Body of pancreas (tissue), 4 donors: ENCODE measurements at regions not wholly inside any gene's neighbourhood (a gene's known extent, or its start where the extent isn't known, plus 50 kb on each side); places are given as distances from the start of the nearest gene placed in this dataset.

Experiments used
- ATAC-seq: fragments of 150-250 bp; one replicate; pipeline ENCODE4 v1.9.1; 2016
- DNase-seq, 4 donors: peaks; one replicate each; pipeline ENCODE4 v3.0.0-alpha.2; 2019
- H3K27ac ChIP-seq, 4 donors: fragments of 200-600 bp; sonication (generic); 1 replicate in 3 of 4; 2 replicates in 1 of 4; pipeline versions ENCODE4 v1.5.1 to v1.6.1; 2016 to 2019; ENCODE audit warnings: mild to moderate bottlenecking in 1 of 4, mixed read lengths in 1 of 4, moderate library complexity in 1 of 4
- H3K27me3 ChIP-seq, 2 donors: fragments of 200-600 bp; sonication (generic); one replicate each; pipeline ENCODE4 v1.6.0; 2016; ENCODE audit warnings: mild to moderate bottlenecking in 1 of 2
- H3K36me3 ChIP-seq, 2 donors: fragments of 200-600 bp; sonication (generic); replicated peaks in 1 of 2; 2 replicates each; pipeline ENCODE4 v1.5.1; 2016; ENCODE audit warnings: low read depth in 2 of 2; ENCODE audit not compliant: insufficient read depth in 1 of 2
- H3K4me1 ChIP-seq: fragments of 200-600 bp; sonication (generic); one replicate; pipeline ENCODE4 v1.6.0; 2016
- H3K4me3 ChIP-seq, 2 donors: fragments of 200-600 bp; sonication (generic); 1 replicate in 1 of 2; 2 replicates in 1 of 2; pipeline ENCODE4 v1.5.1; 2016 to 2019
- H3K9me3 ChIP-seq, 3 donors: fragments of 200-600 bp; sonication (generic); 1 replicate in 2 of 3; 2 replicates in 1 of 3; pipeline ENCODE4 v1.5.1; 2016
- POLR2A ChIP-seq, 3 donors: fragments of 450-650 bp; IDR thresholded peaks; one replicate each; pipeline ENCODE4 v1.6.1; 2016; ENCODE audit warnings: antibody characterized with exemption in 3 of 3, mild to moderate bottlenecking in 2 of 3
- WGBS, 2 donors: methylation state at CpG; one replicate each; pipeline ENCODE4 v1.1.5; 2017; 5-methylcytosine and 5-hydroxymethylcytosine counted together
- intact Hi-C: fragments of 100-400 bp; cut with DNase I; formaldehyde crosslinking; loops from one replicate; pipeline ENCODE4 v1.15.1; 2023
- TF ChIP-seq, protein P1 (sequence below), 7 experiments: fragments of 450-650 bp in 4 of 7; fragments of 200-600 bp in 3 of 7; sonication (generic) in 3 of 7; IDR thresholded peaks; one replicate each; pipeline ENCODE4 v1.5.1; 2016 to 2019; ENCODE audit warnings: antibody characterized with exemption in 7 of 7

DNA sequence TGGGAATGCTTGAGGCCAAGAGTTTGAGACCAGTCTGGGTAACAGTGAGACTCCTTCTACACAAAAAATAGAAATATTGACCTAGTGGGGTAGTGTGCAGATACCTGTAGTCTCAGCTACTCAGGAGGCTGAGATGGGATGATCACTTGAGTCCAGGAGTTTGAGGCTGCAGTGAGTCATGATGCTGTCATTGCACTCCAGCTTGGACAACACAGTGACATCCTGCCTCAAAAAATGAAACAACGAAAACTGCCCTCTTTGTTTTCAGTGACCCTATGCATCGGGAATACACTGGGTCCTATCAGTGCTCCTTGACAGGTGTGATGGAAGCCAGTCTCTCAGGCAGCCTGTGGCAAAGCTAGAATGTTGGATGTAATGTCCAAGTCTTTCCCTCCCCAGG is 311.5 kb upstream of the OR4E1 start:
- no peaks in the 10 kb centered on the region for H3K27me3 ChIP-seq
- WGBS, 2 donors: 15 to 23% methylated on average over 2 of the region's 2 CpGs
- ATAC-seq: no peak

DNA sequence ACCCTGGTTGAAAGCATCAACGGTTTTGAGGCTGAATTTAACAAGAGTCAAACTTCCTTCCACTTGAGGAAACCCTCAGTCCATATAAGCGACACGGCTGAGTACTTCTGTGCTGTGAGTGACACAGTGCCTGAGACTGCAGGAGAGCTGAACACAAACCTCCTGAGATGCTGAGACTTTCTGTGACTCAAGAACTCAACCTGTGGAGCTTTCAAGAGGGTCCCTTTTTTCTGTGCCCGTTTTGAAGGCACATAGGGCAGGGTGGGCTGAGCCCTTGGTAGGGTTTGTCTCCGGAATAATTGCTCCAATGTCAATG is 305.3 kb upstream of the OR4E1 start:
- no peaks in the 10 kb centered on the region for H3K4me1 ChIP-seq
- TF ChIP-seq, protein P1, sequence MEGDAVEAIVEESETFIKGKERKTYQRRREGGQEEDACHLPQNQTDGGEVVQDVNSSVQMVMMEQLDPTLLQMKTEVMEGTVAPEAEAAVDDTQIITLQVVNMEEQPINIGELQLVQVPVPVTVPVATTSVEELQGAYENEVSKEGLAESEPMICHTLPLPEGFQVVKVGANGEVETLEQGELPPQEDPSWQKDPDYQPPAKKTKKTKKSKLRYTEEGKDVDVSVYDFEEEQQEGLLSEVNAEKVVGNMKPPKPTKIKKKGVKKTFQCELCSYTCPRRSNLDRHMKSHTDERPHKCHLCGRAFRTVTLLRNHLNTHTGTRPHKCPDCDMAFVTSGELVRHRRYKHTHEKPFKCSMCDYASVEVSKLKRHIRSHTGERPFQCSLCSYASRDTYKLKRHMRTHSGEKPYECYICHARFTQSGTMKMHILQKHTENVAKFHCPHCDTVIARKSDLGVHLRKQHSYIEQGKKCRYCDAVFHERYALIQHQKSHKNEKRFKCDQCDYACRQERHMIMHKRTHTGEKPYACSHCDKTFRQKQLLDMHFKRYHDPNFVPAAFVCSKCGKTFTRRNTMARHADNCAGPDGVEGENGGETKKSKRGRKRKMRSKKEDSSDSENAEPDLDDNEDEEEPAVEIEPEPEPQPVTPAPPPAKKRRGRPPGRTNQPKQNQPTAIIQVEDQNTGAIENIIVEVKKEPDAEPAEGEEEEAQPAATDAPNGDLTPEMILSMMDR (IDR thresholded peaks at IDR 0.05): no peak
- no peak for TF ChIP-seq POLR2A (IDR thresholded peaks at IDR 0.05)
- H3K9me3 ChIP-seq: no peaks in the 10 kb centered on the region
- ATAC-seq: no peak
- 40 to 65% methylated on average over 5 of the region's 5 CpGs for WGBS, 2 donors
- no peaks in the 10 kb centered on the region for H3K36me3 ChIP-seq
- H3K27me3 ChIP-seq: no peaks in the 10 kb centered on the region
- H3K27ac ChIP-seq: no peak overlapping the region
- H3K4me3 ChIP-seq: no peak overlapping the region
- intact Hi-C loops: no loop called here
- no peak for DNase-seq

More for the DNA sequence above, 311.5 kb upstream of the OR4E1 start:
- Histone ChIP-seq H3K4me1 (no peaks in the 10 kb centered on the region), H3K27ac (no peak overlapping the region), H3K9me3 (no peaks in the 10 kb centered on the region), H3K4me3 (no peak overlapping the region), H3K36me3 (no peaks in the 10 kb centered on the region)
- TF ChIP-seq, protein P1 (IDR thresholded peaks at IDR 0.05): no peak
- TF ChIP-seq POLR2A (IDR thresholded peaks at IDR 0.05): no peak
- no peak for DNase-seq
- intact Hi-C loops: no loop called here

DNA sequence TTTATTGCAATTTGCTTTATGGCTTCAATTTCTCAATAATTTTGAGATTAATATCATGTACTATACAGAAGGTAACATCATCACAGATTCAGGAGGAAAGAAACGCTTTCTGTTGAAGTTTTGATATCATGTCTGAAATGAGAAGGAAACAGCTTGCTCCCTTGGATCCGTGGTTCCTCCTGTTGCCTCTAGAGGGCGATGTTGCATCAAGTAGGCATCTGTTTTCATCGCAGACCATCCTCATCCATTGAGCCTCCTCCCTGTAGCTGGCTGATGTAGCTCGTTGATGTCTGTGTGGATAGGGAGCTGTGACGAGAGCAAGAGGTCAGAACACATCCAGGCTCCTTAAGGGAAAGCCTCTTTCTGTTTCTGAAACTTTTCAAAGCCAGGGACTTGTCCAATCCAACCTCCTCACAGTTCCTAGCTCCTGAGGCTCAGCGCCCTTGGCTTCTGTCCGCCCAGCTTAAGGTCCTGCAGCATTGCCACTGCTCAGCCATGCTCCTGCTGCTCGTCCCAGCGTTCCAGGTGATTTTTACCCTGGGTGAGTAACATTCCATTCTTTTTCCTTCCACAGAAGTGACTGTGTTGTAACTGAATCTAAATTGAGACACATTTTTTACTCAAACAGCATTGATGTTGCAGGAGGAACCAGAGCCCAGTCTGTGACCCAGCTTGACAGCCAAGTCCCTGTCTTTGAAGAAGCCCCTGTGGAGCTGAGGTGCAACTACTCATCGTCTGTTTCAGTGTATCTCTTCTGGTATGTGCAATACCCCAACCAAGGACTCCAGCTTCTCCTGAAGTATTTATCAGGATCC is 304.8 kb upstream of the OR4E1 start:
- Histone ChIP-seq H3K4me3 (no peak overlapping the region), H3K27ac (no peak overlapping the region), H3K36me3 (no peaks in the 10 kb centered on the region), H3K9me3 (no peaks in the 10 kb centered on the region), H3K27me3 (no peaks in the 10 kb centered on the region), H3K4me1 (no peaks in the 10 kb centered on the region)
- TF ChIP-seq, protein P1 (IDR thresholded peaks at IDR 0.05): peak in 6 of 7 experiments; percentile 36 to 57 (median 45)
- TF ChIP-seq POLR2A (IDR thresholded peaks at IDR 0.05): no peak
- intact Hi-C loops: no loop called here
- WGBS, 2 donors: 25 to 26% methylated on average over 11 of the region's 11 CpGs
- ATAC-seq (no peak), DNase-seq (peak; percentile 20 to 50 (median 32))

DNA sequence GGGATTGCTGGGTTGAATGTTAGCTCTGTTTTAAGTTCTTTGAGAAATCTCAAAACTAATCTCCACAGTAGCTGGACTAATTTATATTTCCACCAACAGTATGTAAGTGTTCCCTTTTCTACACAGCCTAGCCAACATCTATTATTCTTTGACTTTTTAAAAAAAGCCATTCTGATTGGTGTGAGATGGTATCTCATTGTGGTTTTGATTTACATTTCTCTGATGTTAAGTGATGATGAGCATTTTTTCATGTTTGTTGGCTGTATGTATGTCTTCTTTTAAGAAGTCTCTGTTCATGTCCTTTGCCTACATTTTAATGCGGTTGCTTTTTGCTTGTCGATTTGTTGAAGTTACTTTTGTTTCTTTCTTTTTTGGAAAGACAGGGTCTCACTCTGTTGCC is 301.1 kb upstream of the OR4E1 start:
- no peak overlapping the region for H3K27ac ChIP-seq
- WGBS, 2 donors: 74 to 88% methylated on average over 2 of the region's 2 CpGs

More for the DNA sequence above, 301.1 kb upstream of the OR4E1 start:
- Histone ChIP-seq H3K27me3 (no peaks in the 10 kb centered on the region), H3K4me1 (no peaks in the 10 kb centered on the region), H3K4me3 (no peak overlapping the region), H3K9me3 (no peaks in the 10 kb centered on the region), H3K36me3 (no peaks in the 10 kb centered on the region)
- DNase-seq: no peak
- no peak for ATAC-seq
- intact Hi-C loops: no loop called here
- TF ChIP-seq POLR2A (IDR thresholded peaks at IDR 0.05): no peak
- TF ChIP-seq, protein P1 (IDR thresholded peaks at IDR 0.05): no peak
